ENCODE measurements at regions not wholly inside any gene's neighbourhood (a gene's known extent, or its start where the extent isn't known, plus 50 kb on each side); places are given as distances from the start of the nearest gene placed in this dataset.

DNA sequence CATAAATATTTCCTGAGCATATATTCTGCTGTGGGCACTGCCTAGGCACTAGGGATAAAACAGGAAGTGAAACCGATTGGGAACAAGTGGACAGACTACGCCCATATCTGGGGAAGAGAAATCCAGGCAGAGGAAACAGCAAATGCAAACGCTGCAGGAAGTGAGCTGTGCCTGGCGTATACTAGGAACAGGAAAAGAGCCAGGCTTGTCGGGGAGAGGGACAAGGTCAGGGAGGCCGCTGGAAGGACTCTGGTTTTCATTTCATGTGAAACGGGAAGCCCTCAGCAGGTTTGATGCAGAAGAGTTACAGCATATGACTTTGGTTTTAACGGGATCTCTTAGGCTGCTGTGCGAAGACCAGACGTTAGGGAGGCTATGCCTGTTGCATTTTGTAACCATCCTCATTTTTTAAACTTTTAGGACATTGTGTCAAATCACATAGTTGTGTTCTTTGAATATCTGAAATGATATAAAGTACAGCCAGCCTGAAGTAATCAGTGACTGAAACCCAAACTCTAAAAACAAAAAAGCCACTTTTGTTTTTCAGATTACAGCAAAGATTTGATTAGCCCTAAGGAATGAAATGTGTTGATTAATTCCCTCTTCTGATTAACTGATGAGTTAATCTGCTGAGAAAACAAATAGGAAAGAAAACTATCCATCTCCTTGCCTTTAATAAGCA lies 110.2 kb upstream of the PIEZO2 start:
- DNase-seq: no peak

DNA sequence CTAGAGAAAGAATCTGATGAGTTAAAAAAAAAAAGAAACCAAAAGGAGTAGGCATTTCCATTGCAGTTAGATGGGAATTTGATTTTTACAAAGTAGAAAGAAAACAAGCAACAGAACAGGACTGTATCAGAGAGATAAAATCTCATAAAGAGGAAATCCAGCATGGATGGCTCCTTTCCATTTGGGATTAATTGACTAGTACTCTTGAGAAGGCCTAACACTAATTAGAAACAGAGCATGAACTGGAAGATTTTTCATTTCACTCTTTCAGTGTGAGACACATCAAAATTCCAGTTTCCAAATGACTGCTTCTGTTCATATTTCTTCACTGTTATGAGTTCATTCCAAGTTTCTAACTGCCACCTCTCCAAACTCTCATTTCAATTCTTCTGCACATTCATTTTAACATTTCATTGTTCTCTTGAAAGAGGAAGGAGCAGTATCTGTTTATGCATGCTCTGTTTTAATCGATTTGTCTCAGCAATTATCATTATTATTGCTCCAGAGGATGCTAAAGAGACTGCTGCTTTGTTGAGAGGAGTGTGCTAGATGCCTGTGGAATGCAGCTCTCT lies 108.8 kb upstream of the PIEZO2 start:
- DNase-seq: no peak

DNA sequence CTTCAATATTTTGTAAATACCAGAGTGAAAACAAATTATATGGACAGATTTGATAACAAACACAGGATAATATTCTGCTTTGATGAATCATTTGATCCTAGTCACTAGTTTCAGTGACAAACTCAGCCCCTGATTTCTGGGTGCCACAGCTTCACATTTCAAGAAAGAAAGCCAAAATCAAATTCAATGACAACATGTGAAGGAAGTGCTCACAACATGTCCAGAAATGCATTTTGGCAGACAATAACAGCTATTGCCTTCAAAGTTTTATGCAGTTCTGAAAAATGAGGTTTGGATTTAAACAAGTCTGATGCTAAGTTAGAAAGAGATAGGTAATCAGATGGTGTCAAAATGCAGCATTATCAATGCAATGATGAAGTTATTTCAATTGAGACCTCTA lies 106.9 kb upstream of the PIEZO2 start:
- no peak for DNase-seq

DNA sequence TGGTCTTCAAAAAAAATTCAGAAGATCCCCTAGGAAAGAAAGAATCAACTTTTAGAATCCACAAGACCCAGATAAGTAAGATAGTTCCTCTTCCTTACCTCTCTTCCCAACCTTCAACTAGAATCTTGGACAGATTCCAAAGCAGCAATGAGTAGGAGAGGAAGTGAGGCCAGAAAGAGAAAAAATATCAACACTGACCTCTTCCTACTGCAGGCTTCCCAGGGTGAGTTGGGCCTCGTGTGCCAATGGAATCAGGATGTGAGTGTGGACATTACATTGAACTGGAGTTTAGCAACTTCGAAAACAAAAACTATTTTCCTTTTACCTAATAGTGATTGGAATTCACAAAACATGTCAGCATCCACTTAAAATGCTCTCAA lies 102.5 kb upstream of the PIEZO2 start:
- no peak for DNase-seq

DNA sequence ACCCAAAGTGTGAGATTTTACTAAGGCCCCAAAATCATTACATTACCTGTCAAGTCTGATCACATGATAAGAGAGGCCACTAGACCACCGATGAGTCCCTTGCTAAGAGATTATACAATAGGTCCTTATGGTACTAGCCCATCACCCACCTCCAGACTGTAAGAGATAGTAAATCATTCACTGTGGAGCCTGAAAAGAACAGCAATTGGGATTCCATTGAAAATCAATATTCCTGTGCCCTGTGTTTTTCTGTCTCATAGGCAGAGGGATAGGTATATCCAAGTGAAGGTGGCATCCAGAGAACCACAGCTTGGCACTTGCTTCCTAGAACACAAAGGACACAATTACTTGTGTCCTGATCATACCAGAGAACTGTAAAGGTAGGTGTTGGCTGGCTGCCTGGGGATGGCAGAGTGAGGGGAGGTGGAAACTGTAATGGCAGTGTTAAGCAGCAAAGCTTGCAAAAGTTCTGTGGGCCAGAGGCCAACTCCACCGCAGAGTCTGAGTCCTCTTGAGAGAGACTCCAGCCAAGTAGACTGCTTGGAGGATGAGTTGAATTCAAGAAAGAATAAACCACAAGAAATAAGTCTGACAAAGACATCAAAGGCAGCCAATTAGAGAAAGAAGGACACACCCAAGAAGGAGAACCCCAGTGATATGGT lies 102.0 kb upstream of the PIEZO2 start:
- no peak for DNase-seq

DNA sequence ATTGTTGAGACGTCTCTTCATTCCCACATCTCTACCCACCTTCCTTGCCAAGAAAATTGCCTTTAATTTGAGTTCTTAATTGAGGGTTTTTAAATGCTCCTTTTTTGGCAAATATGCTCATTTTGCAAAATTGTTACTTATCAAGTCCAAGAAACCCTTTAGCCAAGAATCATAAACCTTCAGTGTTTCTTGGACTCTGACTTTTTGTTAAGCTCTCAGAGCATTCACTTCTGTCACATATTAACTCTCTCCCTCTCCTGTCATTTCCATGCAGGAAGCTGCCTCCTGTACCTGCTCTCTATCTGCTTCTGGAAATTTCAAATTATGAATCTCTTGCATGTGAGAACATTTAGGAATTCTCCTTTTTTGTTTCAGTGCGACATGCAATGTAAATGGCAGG lies 100.0 kb upstream of the PIEZO2 start:
- no peak for DNase-seq

DNA sequence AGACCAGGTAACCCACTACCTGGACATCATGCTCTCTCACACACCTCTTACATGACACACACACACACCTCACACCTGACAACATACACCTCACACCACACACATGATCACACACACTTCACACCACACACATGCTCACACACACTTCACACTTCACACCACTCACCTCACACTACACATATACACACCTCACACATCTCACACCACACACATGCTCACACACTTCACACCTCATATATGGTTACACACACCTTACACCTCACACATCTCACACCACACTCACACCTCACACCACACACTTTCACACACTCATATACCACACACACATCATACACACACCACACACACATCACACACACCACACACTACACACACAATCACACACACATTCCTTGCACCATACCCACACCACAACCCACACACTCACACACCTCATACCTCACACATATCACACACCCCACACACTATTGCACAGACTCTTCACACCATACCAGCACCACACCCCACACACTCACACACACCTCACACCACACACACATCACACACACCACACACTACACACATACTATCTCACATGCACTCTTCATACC lies 98.1 kb upstream of the PIEZO2 start:
- no peak for DNase-seq

DNA sequence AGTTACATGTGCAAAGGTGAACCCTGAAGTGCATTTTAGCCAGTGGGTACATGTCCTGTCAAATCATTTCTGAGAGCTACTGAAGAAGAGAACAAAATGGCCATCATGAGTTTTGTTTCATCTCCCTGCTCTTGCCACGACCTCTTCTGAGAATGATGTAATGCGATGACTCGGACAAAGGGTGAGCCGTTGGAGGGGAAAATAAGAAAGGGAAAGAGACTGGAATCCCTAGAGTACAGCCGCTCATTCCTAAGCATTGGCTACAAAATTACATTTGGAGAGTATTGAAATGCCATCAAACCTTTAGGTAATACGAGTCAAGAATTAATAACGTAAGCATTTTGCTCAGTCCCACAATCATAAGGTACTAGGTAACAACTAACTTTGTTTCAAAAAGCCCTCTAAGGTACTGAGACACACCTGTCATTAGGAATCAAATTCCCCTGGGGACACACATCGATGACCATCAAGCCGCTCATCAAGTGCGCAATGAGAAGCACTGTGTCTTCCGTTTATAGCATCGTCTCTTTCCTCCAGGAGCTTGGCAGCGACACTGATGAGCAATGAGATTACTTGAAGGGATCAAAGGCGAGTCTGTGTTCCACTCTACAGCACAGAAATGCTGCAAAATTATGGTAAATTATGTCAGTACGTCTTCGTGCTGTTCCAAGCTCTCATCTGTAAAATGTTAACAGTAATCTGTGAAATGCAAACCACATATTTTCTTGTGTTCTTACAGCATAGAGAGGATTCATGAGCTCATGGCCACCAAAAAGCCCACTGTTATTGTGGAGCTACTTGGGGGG lies 97.3 kb upstream of the PIEZO2 start:
- DNase-seq: no peak

DNA sequence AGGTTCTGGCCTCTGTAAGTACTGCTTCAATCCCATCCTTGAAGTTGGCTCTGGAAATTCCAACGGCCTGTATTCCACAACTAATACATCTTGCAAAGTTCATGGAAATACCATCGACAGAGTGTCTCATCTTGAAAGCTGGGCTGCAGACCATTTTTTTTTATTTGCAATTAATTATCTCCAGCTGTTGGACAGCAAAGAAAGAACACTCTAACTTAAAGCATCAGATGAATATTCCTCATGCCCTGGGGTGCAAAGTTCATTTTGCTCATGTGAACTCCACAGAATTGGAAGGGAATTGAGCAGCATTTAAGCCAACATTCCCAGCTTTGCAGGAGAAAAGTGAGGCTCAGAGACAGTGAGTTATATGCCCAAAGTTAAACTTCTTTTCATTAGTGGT lies 96.5 kb upstream of the PIEZO2 start:
- DNase-seq: no peak

DNA sequence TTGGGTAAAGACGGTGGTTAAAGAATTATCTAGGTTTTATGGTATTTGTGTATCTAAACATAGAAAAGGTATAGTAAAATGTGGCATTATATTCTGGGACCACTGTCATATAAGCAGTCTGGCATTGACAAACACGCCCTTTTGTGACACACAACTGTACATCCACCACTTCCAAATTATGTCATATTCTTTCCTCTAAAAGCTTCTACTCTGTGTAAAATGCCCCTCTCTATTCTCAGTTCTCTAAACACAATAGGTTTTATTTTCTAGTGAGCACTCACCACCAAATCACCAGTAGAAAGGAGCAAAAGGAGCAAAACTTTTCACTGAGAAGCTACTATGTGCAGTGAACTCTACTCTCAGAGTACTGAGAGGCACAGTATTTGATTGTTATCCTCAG lies 88.1 kb upstream of the PIEZO2 start:
- no peak for DNase-seq

DNA sequence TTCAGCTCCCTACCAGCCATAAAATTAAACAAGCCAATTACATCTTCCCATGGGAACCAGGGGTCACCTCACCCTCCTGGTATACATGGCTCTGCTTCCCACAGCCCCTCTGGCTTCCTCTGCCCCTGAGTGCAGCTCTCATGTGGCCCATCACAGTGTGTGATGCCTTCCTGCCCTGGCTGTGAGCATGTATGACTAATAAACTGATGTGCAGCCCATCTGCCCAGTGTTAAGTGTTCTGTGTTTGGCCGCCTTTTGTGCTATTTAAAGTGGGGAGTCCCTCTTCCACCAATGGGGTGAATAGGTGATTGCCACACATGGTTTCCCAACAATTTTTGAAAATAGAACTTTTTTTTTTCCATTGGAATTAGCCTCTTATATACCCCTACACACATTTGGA lies 87.7 kb upstream of the PIEZO2 start:
- no peak for DNase-seq

DNA sequence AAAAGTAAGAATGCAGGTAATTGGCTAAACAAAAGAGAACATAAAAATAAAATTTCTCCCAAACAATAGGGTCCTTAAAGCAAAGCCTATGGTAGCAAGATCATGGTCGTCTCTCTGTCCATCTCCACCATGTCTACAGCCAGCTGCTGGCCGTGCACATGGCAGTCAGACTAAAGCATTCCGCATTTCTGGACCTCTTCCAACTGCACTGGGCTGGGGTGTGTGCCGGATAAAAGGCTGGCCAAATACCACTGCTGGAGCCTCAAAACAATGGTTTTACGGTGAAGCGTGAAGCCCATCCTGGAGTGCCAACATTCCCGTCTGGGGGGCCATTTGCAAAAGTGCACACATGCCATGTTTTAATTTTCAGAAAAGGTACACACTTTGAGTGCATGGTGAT lies 74.8 kb upstream of the PIEZO2 start:
- DNase-seq: no peak

DNA sequence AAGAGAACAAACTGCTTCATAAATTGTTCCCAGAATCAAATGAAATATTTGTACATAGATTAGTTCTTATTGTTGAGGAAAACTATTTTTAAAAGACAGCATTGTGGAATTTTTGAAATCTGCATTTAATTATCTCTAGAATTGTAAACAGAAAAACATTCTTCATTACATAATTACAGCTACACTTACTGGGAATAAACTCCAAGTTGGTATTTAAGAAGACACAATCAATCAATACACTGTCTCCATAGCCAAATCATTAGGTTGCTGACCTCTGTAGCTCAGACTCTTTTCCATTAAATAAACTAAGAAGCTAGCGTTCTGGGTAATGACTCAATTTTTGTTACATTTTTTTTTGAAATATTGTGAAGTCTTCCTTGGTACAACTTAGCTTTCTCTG lies 70.2 kb upstream of the PIEZO2 start:
- no peak for DNase-seq

DNA sequence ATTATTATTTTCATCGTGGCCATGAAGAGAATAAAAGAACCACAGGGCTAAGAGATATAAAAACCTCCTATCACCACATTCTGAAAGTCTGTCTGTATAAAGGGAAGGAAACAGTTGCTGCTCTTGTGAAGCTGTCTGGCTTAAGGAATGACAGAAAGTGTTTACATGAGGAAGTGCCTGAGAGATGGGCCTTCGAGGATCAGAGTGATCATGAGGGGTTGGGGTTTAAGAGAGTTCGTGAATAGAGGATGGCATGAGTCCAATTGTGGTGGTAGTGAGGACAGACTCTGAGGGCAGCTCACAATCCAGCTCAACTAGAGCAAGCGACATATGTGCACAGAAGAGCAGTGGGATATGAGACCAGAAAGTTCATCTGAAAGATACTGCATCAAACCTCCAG lies 65.8 kb upstream of the PIEZO2 start:
- no peak for DNase-seq

DNA sequence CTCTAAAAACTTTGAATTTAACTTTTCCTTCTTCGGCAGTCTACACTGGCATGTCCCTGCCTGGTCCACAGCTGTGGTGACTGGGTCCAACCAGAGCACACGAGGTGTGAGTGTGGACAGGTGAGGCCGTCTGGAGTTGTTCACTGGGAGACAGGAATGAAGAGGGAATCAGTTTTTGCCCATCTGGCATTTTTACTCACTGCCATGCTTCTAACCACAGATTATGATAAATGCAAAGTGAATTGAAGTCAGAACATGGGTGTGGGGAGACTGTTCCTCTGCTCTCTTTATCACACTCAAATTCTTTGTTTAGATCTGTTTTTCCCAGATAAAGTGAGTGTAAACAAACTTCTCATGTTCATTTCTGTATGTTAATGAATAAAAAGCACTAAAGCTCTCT lies 54.7 kb upstream of the PIEZO2 start:
- no peak for DNase-seq

DNA sequence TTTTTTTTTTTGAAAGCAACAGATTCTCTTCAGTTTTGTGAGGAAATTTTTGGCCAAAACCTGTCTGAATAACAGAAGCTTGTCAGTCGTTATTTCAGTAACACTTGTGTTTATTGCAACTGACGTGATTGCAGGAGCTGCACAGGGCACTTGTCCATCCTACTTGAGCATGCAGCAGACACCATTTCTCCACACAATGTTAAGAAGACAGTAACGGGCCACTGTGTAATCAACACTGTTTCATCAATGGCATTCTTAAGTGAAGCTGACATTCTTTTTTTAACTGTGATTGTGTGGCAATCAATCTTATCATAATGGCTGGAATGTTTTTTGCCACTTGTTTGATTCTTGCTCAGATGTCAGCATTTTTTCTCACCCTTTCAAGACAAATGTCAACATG lies 50.1 kb upstream of the PIEZO2 start:
- no peak for DNase-seq
